Heart left ventricle (tissue), 13 donors: ENCODE measurements at regions not wholly inside any gene's neighbourhood (a gene's known extent, or its start where the extent isn't known, plus 50 kb on each side); places are given as distances from the start of the nearest gene placed in this dataset.

Source experiments
- POLR2A ChIP-seq, 2 donors: fragments of 450-650 bp; IDR thresholded peaks; one replicate each; pipeline ENCODE4 v1.6.1; 2017; ENCODE audit warnings: antibody characterized with exemption in 2 of 2, mild to moderate bottlenecking in 2 of 2, moderate library complexity in 2 of 2
- TF ChIP-seq, protein P1 (sequence below), 12 donors: fragments of 200-600 bp; sonication (generic) in 4 of 12; IDR thresholded peaks; one replicate each; pipeline versions ENCODE4 v1.5.0 to v1.8.0; 2018 to 2022; ENCODE audit warnings: antibody characterized with exemption in 12 of 12, mild to moderate bottlenecking in 5 of 12
- donor health status: ischemic (EF 13 %, LVEDD 7.1; RV severe dilation, severe dysfunction).
- donor health status: DM: no; HTN: yes; CAD: no.
- donor health status: DM: no; HTN: no; CAD: no.
- donor health status: ischemic (EF 25% LVEDD 6.9; RV normal size, moderate dysfunction).
- donor health status: ischemic (EF 25% LVEDD 5.7; RV mildly dilated, moderate dysfunction).
- donor health status: ischemic (EF 35%, LVEDD 5.7; RV mildly dilated, moderate dysfunction).
- donor health status: nonischemic (EF 11% LVEDD 7.7; RV severe dilation, severe dysfunction).
- donor health status: DM: yes; HTN: yes; CAD: no.
- donor health status: PGD.
- donor health status: ischemic (EF 29% LVEDD 5.4; RV normal size, mild dysfunction).
- donor health status: nonischemic (EF 23%, LVEDD 6.1; RV moderate dilation, normal function).

DNA sequence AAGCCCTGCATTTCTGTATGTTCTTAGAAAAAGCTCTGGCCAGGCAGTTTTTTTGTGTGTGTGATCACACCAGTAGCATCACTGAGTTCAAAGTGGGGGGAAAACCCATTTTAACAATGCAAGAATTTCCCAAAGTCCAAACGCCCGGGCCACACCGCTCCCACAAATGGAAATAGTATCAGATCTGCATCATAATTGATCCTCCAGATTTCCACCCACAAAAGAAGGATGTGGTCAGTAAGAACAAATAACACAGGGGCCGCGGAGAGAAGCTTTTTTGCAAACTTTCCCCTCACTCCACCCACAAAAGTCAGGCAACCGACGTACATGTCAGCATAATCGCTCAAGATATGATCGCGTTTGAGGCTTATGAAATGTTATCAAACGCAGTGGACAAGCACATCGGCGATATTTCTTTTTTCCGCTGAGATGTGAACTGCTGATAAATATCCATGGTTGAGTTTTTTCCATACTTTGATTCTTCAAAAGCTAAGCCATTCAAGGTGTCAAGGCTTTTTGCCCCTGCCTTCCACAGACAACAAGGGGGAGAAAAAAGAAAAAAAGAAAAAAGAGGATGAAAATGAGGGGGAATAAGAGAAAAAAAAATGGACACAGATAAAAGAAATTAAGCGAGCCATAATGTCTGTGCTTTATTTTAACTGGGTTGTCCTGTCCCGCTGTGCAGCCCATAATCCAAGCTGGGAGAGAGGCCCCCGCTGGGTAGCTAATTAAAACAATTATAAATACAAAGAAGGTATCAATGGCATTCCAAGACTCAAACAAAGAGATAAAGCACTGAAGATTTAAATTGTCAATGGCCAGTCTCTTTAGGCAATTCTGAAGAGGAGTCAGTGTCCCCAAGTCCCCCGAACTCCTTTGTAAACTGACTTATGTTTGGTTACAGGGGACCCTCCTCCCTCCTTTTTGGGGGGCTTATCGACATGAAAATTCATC is 143.5 kb downstream of the ZFP64 start:
- TF ChIP-seq, protein P1, sequence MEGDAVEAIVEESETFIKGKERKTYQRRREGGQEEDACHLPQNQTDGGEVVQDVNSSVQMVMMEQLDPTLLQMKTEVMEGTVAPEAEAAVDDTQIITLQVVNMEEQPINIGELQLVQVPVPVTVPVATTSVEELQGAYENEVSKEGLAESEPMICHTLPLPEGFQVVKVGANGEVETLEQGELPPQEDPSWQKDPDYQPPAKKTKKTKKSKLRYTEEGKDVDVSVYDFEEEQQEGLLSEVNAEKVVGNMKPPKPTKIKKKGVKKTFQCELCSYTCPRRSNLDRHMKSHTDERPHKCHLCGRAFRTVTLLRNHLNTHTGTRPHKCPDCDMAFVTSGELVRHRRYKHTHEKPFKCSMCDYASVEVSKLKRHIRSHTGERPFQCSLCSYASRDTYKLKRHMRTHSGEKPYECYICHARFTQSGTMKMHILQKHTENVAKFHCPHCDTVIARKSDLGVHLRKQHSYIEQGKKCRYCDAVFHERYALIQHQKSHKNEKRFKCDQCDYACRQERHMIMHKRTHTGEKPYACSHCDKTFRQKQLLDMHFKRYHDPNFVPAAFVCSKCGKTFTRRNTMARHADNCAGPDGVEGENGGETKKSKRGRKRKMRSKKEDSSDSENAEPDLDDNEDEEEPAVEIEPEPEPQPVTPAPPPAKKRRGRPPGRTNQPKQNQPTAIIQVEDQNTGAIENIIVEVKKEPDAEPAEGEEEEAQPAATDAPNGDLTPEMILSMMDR (IDR thresholded peaks at IDR 0.05): no peak
- no peak for TF ChIP-seq POLR2A (IDR thresholded peaks at IDR 0.05)
